GM06990 (cell line): ENCODE measurements at regions not wholly inside any gene's neighbourhood (a gene's known extent, or its start where the extent isn't known, plus 50 kb on each side); places are given as distances from the start of the nearest gene placed in this dataset.

ENCODE experiments used
- DNase-seq: peaks from one replicate; pipeline ENCODE4 v3.0.0-alpha.2; 2011; ENCODE audit not compliant: insufficient read length; ENCODE audit errors: extremely low read depth
- H3K27me3 ChIP-seq: replicated peaks from 2 replicates; pipeline ENCODE4 v1.6.0; 2011; ENCODE audit warnings: low read length; ENCODE audit not compliant: control insufficient read depth, insufficient read depth
- H3K36me3 ChIP-seq: 2 replicates; pipeline ENCODE4 v1.5.1; 2011; ENCODE audit warnings: low read length; ENCODE audit not compliant: control insufficient read depth, insufficient read depth
- H3K4me3 ChIP-seq: replicated peaks from 2 replicates; pipeline ENCODE4 v1.5.1; 2011; ENCODE audit warnings: low read depth, mild to moderate bottlenecking, control low read depth, low read length
- TF ChIP-seq, protein P1 (sequence below): IDR thresholded peaks from 2 replicates; pipeline ENCODE4 v1.5.1; 2011; ENCODE audit warnings: low read length, control low read depth, mild to moderate bottlenecking, inconsistent platforms; ENCODE audit not compliant: insufficient read depth, poor library complexity, severe bottlenecking

DNA sequence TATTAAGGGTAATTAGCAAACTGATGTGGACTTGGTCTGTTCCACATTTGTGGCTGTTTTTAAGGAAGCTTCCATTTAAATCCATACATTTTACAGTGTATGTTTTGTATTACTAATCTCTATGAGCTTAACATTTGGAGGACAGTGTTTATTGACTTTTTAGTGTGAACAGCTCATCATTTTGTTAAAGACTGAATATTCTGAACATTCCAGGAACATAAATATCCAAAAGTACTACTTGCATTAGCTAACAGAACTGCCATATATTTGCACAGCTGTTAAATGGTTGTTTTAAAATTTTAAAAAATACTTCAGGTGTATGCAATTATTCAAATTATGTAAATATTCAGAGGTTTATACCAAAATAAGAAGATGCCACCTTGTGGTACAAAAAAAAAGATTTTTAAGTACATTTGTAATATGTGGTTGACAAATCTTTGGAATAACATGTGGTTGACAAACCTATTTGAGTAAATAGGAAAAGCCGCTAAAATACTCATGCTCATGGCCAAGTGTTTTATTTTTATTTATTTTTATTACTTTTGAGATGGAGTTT, 439.7 kb upstream of the FANCL start:
- TF ChIP-seq, protein P1, sequence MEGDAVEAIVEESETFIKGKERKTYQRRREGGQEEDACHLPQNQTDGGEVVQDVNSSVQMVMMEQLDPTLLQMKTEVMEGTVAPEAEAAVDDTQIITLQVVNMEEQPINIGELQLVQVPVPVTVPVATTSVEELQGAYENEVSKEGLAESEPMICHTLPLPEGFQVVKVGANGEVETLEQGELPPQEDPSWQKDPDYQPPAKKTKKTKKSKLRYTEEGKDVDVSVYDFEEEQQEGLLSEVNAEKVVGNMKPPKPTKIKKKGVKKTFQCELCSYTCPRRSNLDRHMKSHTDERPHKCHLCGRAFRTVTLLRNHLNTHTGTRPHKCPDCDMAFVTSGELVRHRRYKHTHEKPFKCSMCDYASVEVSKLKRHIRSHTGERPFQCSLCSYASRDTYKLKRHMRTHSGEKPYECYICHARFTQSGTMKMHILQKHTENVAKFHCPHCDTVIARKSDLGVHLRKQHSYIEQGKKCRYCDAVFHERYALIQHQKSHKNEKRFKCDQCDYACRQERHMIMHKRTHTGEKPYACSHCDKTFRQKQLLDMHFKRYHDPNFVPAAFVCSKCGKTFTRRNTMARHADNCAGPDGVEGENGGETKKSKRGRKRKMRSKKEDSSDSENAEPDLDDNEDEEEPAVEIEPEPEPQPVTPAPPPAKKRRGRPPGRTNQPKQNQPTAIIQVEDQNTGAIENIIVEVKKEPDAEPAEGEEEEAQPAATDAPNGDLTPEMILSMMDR = no peak
- no peaks in the 10 kb centered on the region for H3K36me3 ChIP-seq
- no peak overlapping the region for H3K4me3 ChIP-seq
- DNase-seq = no peak
- H3K27me3 ChIP-seq = no peaks in the 10 kb centered on the region

DNA sequence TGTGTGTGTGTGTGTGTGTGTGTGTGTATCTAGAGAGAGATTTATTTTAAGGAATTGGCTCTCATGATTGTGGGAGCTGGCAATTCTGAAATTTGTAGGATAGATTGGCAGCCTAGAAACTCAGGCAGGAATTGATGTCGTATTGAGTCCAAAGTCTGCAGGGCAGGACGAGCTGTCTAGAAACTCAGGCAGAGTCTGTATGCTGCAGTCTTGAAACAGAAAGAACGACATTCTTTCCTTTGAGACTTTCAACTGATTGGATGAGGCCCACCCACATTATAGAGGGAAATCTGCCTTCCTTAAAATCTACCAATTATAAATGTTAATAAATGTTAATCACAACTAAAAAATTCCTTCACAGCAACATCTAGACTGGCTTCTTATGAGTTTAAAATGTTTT, 436.6 kb upstream of the FANCL start:
- H3K27me3 ChIP-seq = no peaks in the 10 kb centered on the region
- H3K4me3 ChIP-seq = no peak overlapping the region
- H3K36me3 ChIP-seq = no peaks in the 10 kb centered on the region
- no peak for DNase-seq
- TF ChIP-seq, protein P1 = no peak

DNA sequence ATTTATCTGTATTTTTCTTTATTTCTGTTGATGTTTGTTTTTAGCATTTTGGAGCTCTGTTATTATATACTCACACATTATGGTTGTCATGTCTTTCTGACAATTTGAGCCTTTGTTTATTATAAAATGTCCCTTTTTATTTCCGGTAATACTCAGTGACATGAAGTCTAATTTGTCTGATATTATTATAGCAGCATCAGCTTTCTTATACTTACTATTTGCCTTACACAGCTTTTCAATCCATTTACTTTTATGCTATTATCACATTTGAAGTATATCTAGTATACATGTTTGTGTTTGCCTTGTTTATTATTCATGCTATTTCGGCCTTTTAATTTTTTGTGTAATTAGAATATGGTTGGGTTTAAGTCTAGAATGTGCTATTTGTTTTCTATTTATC, 430.6 kb upstream of the FANCL start:
- TF ChIP-seq, protein P1 = no peak
- Histone ChIP-seq H3K36me3 (no peaks in the 10 kb centered on the region), H3K27me3 (no peaks in the 10 kb centered on the region), H3K4me3 (no peak overlapping the region)
- DNase-seq = no peak

- TF ChIP-seq, protein P1 = no peak
- Histone ChIP-seq H3K27me3 (no peaks in the 10 kb centered on the region), H3K36me3 (no peaks in the 10 kb centered on the region), H3K4me3 (no peak overlapping the region)
- DNase-seq = no peak
Measured at GRCh38 chr2:58669998-58670397, 428.9 kb upstream of the FANCL start.

DNA sequence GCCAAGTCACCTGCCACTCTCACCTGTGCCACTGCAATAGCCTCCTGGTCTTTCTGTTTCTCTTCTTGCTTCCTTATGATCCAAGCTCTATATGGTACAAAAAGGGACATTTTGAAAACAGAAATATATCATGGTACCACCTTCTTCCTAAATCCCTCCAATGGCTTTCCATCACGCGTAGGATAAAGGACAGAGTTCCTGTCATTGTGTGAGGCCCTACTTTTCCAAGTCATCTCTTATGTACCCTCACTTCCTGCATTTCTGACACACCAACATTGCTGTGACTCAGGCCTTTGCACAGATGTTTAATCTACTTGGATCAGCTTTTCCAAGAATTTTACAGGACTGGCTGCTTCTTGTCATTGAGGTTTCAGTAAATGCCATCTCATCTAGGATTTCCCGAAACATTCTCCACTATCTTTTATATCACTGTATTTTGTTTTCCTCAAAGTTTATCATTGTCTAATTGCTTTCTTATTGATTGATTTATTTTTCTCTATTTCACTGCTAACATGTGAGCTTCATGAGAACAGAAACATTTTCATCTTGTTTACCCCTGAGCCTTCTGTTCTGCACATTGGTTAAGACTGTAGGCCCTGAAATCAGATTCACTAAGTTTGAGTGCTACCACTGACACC, 426.1 kb upstream of the FANCL start:
- TF ChIP-seq, protein P1 = no peak
- H3K4me3 ChIP-seq = no peak overlapping the region
- no peaks in the 10 kb centered on the region for H3K27me3 ChIP-seq
- DNase-seq = no peak
- H3K36me3 ChIP-seq = no peaks in the 10 kb centered on the region
